Psoas muscle (tissue), 7 donors: ENCODE measurements at regions not wholly inside any gene's neighbourhood (a gene's known extent, or its start where the extent isn't known, plus 50 kb on each side); places are given as distances from the start of the nearest gene placed in this dataset.

ENCODE experiments used
- ATAC-seq, 4 donors: fragments of 200-7000 bp; cut with Tn5 transposase; one replicate each; pipeline ENCODE4 v1.9.1; 2020; ENCODE audit warnings: moderate library complexity in 3 of 4, mild to moderate bottlenecking in 2 of 4
- DNase-seq, 2 donors: peaks; one replicate each; pipeline ENCODE4 v3.0.0-alpha.2; 2020
- H3K27ac ChIP-seq: fragments of 200-600 bp; one replicate; pipeline ENCODE4 v1.8.0; 2022
- H3K27me3 ChIP-seq, 3 donors: fragments of 200-600 bp in 1 of 3; one replicate each; pipeline versions ENCODE4 v1.6.1 to v1.8.0; 2013 to 2022; ENCODE audit warnings: low read length in 2 of 3, mild to moderate bottlenecking in 2 of 3, moderate library complexity in 1 of 3; ENCODE audit not compliant: insufficient read depth in 3 of 3
- H3K36me3 ChIP-seq, 2 donors: fragments of 200-600 bp in 1 of 2; one replicate each; pipeline versions ENCODE4 v1.6.1 to v1.8.0; 2013 to 2022; ENCODE audit warnings: low read depth in 1 of 2, mild to moderate bottlenecking in 1 of 2, moderate library complexity in 1 of 2; ENCODE audit not compliant: insufficient read depth in 1 of 2
- H3K4me1 ChIP-seq: fragments of 200-600 bp; one replicate; pipeline ENCODE4 v1.8.0; 2022
- H3K4me3 ChIP-seq: fragments of 200-600 bp; one replicate; pipeline ENCODE4 v1.8.0; 2022; ENCODE audit warnings: mild to moderate bottlenecking
- H3K9me3 ChIP-seq: fragments of 200-600 bp; one replicate; pipeline ENCODE4 v1.8.0; 2022
- CTCF ChIP-seq: fragments of 200-600 bp; IDR thresholded peaks from one replicate; pipeline ENCODE4 v1.8.0; 2022; ENCODE audit warnings: antibody characterized with exemption
- WGBS, 3 donors: extraction: QIAGEN DNeasy Blood & Tissue Kit; methylation state at CpG; one replicate each; pipeline versions ENCODE4 v1.1.6 to v1.1.7; 2013; 5-methylcytosine and 5-hydroxymethylcytosine counted together
- intact Hi-C, 2 donors: fragments of 100-400 bp; cut with DNase I; formaldehyde crosslinking; loops; one replicate each; pipeline versions ENCODE4 v1.11.0 to v1.14.2; 2022
- donor health status: healthy with polysubstance abuse.
- donor health status: DM: no; HTN: no; CAD: no; lungs with moderate emphysema.
- donor health status: Bipolar disorder and iron deficiency.
- donor health status: healthy.
- donor health status: DM: yes; HTN: yes; CAD: no.
- donor health status: DM: no; HTN: no; CAD: no.
- donor health status: DM: yes; HTN: yes; CAD: no.

GRCh38 chr14:66109426-66109825 is 376.7 kb upstream of the CCDC196 start:
- Histone ChIP-seq H3K27me3 (no peaks in the 10 kb centered on the region), H3K4me3 (no peak overlapping the region), H3K27ac (no peak overlapping the region), H3K9me3 (no peaks in the 10 kb centered on the region), H3K36me3 (no peaks in the 10 kb centered on the region), H3K4me1 (no peaks in the 10 kb centered on the region)
- no peak for DNase-seq
- no peak for ATAC-seq
- WGBS, 3 donors = 90 to 100% (median 92%) methylated on average over 1 of the region's 1 CpG
- intact Hi-C loops = no loop called here
- no peak for TF ChIP-seq CTCF

GRCh38 chr14:66111891-66112290 is 374.3 kb upstream of the CCDC196 start:
- Histone ChIP-seq H3K27ac (no peak overlapping the region), H3K9me3 (no peaks in the 10 kb centered on the region), H3K36me3 (no peaks in the 10 kb centered on the region), H3K27me3 (no peaks in the 10 kb centered on the region), H3K4me3 (no peak overlapping the region), H3K4me1 (no peaks in the 10 kb centered on the region)
- no peak for TF ChIP-seq CTCF
- WGBS, 3 donors = 55 to 68% (median 60%) methylated on average over 6 of the region's 6 CpGs
- DNase-seq (no peak), ATAC-seq (no peak)
- intact Hi-C loops = no loop called here

GRCh38 chr14:66114071-66114470 is 372.1 kb upstream of the CCDC196 start:
- 24 to 44% (median 34%) methylated on average over 3 of the region's 3 CpGs for WGBS, 3 donors
- intact Hi-C loops = no loop called here
- TF ChIP-seq CTCF = no peak

GRCh38 chr14:66115740-66116502 is 370.2 kb upstream of the CCDC196 start:
- TF ChIP-seq CTCF = no peak
- WGBS, 3 donors = 75 to 84% (median 80%) methylated on average over 8 of the region's 8 CpGs
- Histone ChIP-seq H3K36me3 (no peaks in the 10 kb centered on the region), H3K4me3 (no peak overlapping the region), H3K9me3 (no peaks in the 10 kb centered on the region), H3K27me3 (no peaks in the 10 kb centered on the region), H3K27ac (no peak overlapping the region), H3K4me1 (no peaks in the 10 kb centered on the region)
- ATAC-seq (no peak), DNase-seq (no peak)
- intact Hi-C loops = no loop called here

More at GRCh38 chr14:66114071-66114470, 372.1 kb upstream of the CCDC196 start:
- no peaks in the 10 kb centered on the region for H3K27me3 ChIP-seq
- no peaks in the 10 kb centered on the region for H3K9me3 ChIP-seq
- DNase-seq = no peak
- H3K27ac ChIP-seq = no peak overlapping the region
- no peaks in the 10 kb centered on the region for H3K4me1 ChIP-seq
- no peak for ATAC-seq
- no peak overlapping the region for H3K4me3 ChIP-seq
- H3K36me3 ChIP-seq = no peaks in the 10 kb centered on the region

- Histone ChIP-seq H3K4me3 (no peak overlapping the region), H3K9me3 (no peaks in the 10 kb centered on the region), H3K27me3 (no peaks in the 10 kb centered on the region), H3K4me1 (no peaks in the 10 kb centered on the region), H3K27ac (no peak overlapping the region), H3K36me3 (no peaks in the 10 kb centered on the region)
- ATAC-seq (no peak), DNase-seq (no peak)
- 80 to 84% (median 82%) methylated on average over 4 of the region's 4 CpGs for WGBS, 3 donors
- no peak for TF ChIP-seq CTCF
- intact Hi-C loops = no loop called here
Measured at GRCh38 chr14:66116732-66117131, 369.4 kb upstream of the CCDC196 start.
